Neural cell (in vitro differentiated cells): ENCODE measurements at regions not wholly inside any gene's neighbourhood (a gene's known extent, or its start where the extent isn't known, plus 50 kb on each side); places are given as distances from the start of the nearest gene placed in this dataset.

Experiments
- H2AFZ ChIP-seq: fragments of 200-600, 300-800 bp; sonication (generic), shearing (Covaris generic); 2 replicates; pipeline ENCODE4 v1.6.0; 2014; ENCODE audit warnings: low read depth, mild to moderate bottlenecking, antibody characterized with exemption, low read length, moderate library complexity
- H3F3A ChIP-seq: fragments of 200-600 bp; shearing (Covaris generic); 2 replicates; pipeline ENCODE4 v1.6.1; 2016; ENCODE audit warnings: mild to moderate bottlenecking, moderate library complexity, mixed read lengths, antibody characterized with exemption, low read length; ENCODE audit not compliant: insufficient read depth, poor library complexity, severe bottlenecking
- H3K27ac ChIP-seq: fragments of 200-600, 300-800 bp; sonication (generic), shearing (Covaris generic); 2 replicates; pipeline ENCODE4 v1.5.1; 2014; ENCODE audit warnings: mild to moderate bottlenecking, low read length, moderate library complexity
- H3K27me3 ChIP-seq: fragments of 300-800, 200-600 bp; sonication (generic), shearing (Covaris generic); 2 replicates; pipeline ENCODE4 v1.6.0; 2014; ENCODE audit warnings: mild to moderate bottlenecking, low read depth, low read length, moderate library complexity; ENCODE audit not compliant: insufficient read depth
- H3K36me3 ChIP-seq: fragments of 300-800, 200-600 bp; sonication (generic), shearing (Covaris generic); 2 replicates; pipeline ENCODE4 v1.5.1; 2014; ENCODE audit warnings: mild to moderate bottlenecking, antibody characterized with exemption, low read length, moderate library complexity; ENCODE audit not compliant: insufficient read depth
- H3K4me2 ChIP-seq: fragments of 300-800, 200-600 bp; sonication (generic), shearing (Covaris generic); 2 replicates; pipeline ENCODE4 v1.6.0; 2014; ENCODE audit warnings: mild to moderate bottlenecking, low read length
- H3K4me3 ChIP-seq: fragments of 300-800, 200-600 bp; sonication (generic), shearing (Covaris generic); 2 replicates; pipeline ENCODE4 v1.5.1; 2014; ENCODE audit warnings: mild to moderate bottlenecking, low read length, moderate library complexity
- H3K79me2 ChIP-seq: fragments of 200-600 bp; shearing (Covaris generic); replicated peaks from 2 replicates; pipeline ENCODE4 v1.6.0; 2014; ENCODE audit warnings: mild to moderate bottlenecking, low read length, moderate library complexity; ENCODE audit not compliant: insufficient read depth
- H3K9ac ChIP-seq: fragments of 300-800, 200-600 bp; sonication (generic), shearing (Covaris generic); 2 replicates; pipeline ENCODE4 v1.6.1; 2016; ENCODE audit warnings: mild to moderate bottlenecking, low read length, mixed read lengths
- H3K9me2 ChIP-seq: fragments of 200-600 bp; shearing (Covaris generic); 2 replicates; pipeline ENCODE4 v1.6.1; 2016; ENCODE audit warnings: mild to moderate bottlenecking, low read length, mixed read lengths; ENCODE audit not compliant: insufficient read depth
- H3K9me3 ChIP-seq: fragments of 200-600, 300-800 bp; sonication (generic), shearing (Covaris generic); 2 replicates; pipeline ENCODE4 v1.6.1; 2016; ENCODE audit warnings: mild to moderate bottlenecking, mixed run types, low read length, moderate library complexity, mixed read lengths
- H4K20me1 ChIP-seq: fragments of 200-600 bp; shearing (Covaris generic); 2 replicates; pipeline ENCODE4 v1.6.1; 2016; ENCODE audit warnings: mild to moderate bottlenecking, mixed run types; ENCODE audit not compliant: insufficient read depth
- EP300 ChIP-seq: fragments of 450-650 bp; conservative IDR thresholded peaks from 2 replicates; pipeline ENCODE4 v1.6.1; 2014; ENCODE audit warnings: antibody characterized with exemption, mild to moderate bottlenecking, moderate library complexity; ENCODE audit not compliant: poor library complexity, severe bottlenecking
- EZH2 ChIP-seq: fragments of 200-600, 300-800 bp; shearing (Covaris generic), sonication (generic); IDR thresholded peaks from 2 replicates; pipeline ENCODE4 v1.6.1; 2014; ENCODE audit warnings: antibody characterized with exemption, low read length, borderline replicate concordance, mild to moderate bottlenecking; ENCODE audit not compliant: insufficient read depth, poor library complexity, severe bottlenecking
- MXI1 ChIP-seq: fragments of 450-650 bp; conservative IDR thresholded peaks from 2 replicates; pipeline ENCODE4 v1.6.1; 2014; ENCODE audit warnings: antibody characterized with exemption, mild to moderate bottlenecking; ENCODE audit not compliant: poor library complexity, severe bottlenecking
- POLR2AphosphoS5 ChIP-seq: IDR thresholded peaks from 2 replicates; pipeline ENCODE4 v1.6.1; 2012
- RAD21 ChIP-seq: fragments of 450-650 bp; conservative IDR thresholded peaks from 2 replicates; pipeline ENCODE4 v1.6.1; 2014; ENCODE audit warnings: antibody characterized with exemption, mild to moderate bottlenecking, moderate library complexity
- SMC3 ChIP-seq: fragments of 450-650 bp; conservative IDR thresholded peaks from 2 replicates; pipeline ENCODE4 v1.6.1; 2014; ENCODE audit warnings: antibody characterized with exemption, mild to moderate bottlenecking, moderate library complexity; ENCODE audit not compliant: poor library complexity
- TAF1 ChIP-seq: IDR thresholded peaks from 2 replicates; pipeline ENCODE4 v1.6.1; 2012; ENCODE audit warnings: low read depth
- TF ChIP-seq, protein P1 (sequence below): fragments of 450-650 bp; IDR thresholded peaks from 2 replicates; pipeline ENCODE4 v1.5.1; 2014; ENCODE audit warnings: antibody characterized with exemption, mild to moderate bottlenecking, moderate library complexity; ENCODE audit not compliant: poor library complexity, severe bottlenecking
- TF ChIP-seq, protein P2 (sequence below): IDR thresholded peaks from 2 replicates; pipeline ENCODE4 v1.6.1; 2012; ENCODE audit warnings: borderline replicate concordance

DNA sequence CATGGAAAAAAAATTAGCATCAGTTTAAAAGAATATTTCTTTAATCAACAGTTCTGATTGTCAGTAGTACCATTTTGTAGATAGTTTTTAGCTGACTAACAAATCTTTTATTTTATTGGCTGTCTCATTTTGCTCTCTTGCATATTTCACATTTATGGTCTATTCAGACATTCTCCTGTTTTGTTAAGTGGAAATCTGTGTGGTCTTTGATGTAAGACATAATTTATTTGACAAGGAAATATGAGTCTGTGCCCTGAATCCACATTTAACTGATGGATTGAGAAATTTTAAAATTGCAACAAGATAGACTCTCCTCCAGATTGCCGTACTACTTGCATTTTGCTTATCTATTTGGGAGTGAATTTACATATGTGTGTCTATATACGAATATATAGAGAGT is 96.3 kb upstream of the ATP5MC3 start:
- no peak overlapping the region for H3K4me2 ChIP-seq
- no peak overlapping the region for H3K4me3 ChIP-seq
- no peaks in the 10 kb centered on the region for H3K9me3 ChIP-seq
- no peaks in the 10 kb centered on the region for H4K20me1 ChIP-seq
- H3K27ac ChIP-seq: no peak overlapping the region
- H3K9me2 ChIP-seq: no peaks in the 10 kb centered on the region
- H3F3A ChIP-seq: no peaks in the 10 kb centered on the region
- no peaks in the 10 kb centered on the region for H3K79me2 ChIP-seq
- no peak overlapping the region for H2AFZ ChIP-seq
- no peaks in the 10 kb centered on the region for H3K27me3 ChIP-seq
- TF ChIP-seq, protein P1, sequence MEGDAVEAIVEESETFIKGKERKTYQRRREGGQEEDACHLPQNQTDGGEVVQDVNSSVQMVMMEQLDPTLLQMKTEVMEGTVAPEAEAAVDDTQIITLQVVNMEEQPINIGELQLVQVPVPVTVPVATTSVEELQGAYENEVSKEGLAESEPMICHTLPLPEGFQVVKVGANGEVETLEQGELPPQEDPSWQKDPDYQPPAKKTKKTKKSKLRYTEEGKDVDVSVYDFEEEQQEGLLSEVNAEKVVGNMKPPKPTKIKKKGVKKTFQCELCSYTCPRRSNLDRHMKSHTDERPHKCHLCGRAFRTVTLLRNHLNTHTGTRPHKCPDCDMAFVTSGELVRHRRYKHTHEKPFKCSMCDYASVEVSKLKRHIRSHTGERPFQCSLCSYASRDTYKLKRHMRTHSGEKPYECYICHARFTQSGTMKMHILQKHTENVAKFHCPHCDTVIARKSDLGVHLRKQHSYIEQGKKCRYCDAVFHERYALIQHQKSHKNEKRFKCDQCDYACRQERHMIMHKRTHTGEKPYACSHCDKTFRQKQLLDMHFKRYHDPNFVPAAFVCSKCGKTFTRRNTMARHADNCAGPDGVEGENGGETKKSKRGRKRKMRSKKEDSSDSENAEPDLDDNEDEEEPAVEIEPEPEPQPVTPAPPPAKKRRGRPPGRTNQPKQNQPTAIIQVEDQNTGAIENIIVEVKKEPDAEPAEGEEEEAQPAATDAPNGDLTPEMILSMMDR: no peak
- TF ChIP-seq, protein P2, sequence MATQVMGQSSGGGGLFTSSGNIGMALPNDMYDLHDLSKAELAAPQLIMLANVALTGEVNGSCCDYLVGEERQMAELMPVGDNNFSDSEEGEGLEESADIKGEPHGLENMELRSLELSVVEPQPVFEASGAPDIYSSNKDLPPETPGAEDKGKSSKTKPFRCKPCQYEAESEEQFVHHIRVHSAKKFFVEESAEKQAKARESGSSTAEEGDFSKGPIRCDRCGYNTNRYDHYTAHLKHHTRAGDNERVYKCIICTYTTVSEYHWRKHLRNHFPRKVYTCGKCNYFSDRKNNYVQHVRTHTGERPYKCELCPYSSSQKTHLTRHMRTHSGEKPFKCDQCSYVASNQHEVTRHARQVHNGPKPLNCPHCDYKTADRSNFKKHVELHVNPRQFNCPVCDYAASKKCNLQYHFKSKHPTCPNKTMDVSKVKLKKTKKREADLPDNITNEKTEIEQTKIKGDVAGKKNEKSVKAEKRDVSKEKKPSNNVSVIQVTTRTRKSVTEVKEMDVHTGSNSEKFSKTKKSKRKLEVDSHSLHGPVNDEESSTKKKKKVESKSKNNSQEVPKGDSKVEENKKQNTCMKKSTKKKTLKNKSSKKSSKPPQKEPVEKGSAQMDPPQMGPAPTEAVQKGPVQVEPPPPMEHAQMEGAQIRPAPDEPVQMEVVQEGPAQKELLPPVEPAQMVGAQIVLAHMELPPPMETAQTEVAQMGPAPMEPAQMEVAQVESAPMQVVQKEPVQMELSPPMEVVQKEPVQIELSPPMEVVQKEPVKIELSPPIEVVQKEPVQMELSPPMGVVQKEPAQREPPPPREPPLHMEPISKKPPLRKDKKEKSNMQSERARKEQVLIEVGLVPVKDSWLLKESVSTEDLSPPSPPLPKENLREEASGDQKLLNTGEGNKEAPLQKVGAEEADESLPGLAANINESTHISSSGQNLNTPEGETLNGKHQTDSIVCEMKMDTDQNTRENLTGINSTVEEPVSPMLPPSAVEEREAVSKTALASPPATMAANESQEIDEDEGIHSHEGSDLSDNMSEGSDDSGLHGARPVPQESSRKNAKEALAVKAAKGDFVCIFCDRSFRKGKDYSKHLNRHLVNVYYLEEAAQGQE: no peak
- TF ChIP-seq EP300: no peak
- no peak for TF ChIP-seq SMC3
- no peak for TF ChIP-seq POLR2AphosphoS5
- no peak for TF ChIP-seq MXI1
- no peak for TF ChIP-seq EZH2
- TF ChIP-seq RAD21: no peak
- no peak for TF ChIP-seq TAF1
- H3K9ac ChIP-seq: no peak overlapping the region
- no peaks in the 10 kb centered on the region for H3K36me3 ChIP-seq

DNA sequence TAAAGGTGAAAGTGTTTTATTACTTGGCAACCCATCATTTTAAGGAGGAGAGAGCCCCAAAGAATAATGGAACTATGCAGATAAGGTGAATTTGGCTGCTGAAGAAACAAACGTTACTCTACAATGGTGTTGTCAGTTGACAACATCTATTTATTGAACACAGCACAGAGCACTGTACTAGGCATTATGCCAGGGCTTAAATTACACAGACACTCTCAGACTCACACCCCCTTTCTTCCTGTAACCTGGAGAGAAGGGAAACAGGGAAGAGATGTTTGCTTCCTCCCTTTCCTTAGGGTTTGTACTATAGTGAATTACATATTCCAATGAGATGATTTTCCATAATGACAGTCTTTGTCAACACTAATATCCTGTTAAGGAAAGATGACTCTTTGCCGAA is 94.0 kb upstream of the ATP5MC3 start:
- no peaks in the 10 kb centered on the region for H3K27me3 ChIP-seq
- no peak overlapping the region for H3K9ac ChIP-seq
- H3K4me3 ChIP-seq: no peak overlapping the region
- TF ChIP-seq POLR2AphosphoS5: no peak
- no peak for TF ChIP-seq EP300
- no peak for TF ChIP-seq EZH2
- TF ChIP-seq, protein P2: no peak
- TF ChIP-seq, protein P1: no peak
- no peak for TF ChIP-seq TAF1
- TF ChIP-seq MXI1: no peak
- H3K27ac ChIP-seq: no peak overlapping the region
- no peak overlapping the region for H3K4me2 ChIP-seq
- no peaks in the 10 kb centered on the region for H4K20me1 ChIP-seq
- H3K79me2 ChIP-seq: no peaks in the 10 kb centered on the region
- H2AFZ ChIP-seq: no peak overlapping the region
- no peaks in the 10 kb centered on the region for H3K36me3 ChIP-seq
- no peaks in the 10 kb centered on the region for H3K9me3 ChIP-seq
- H3K9me2 ChIP-seq: no peaks in the 10 kb centered on the region
- no peaks in the 10 kb centered on the region for H3F3A ChIP-seq
